ENCODE measurements at regions not wholly inside any gene's neighbourhood (a gene's known extent, or its start where the extent isn't known, plus 50 kb on each side); places are given as distances from the start of the nearest gene placed in this dataset.

- TF ChIP-seq, protein P1, sequence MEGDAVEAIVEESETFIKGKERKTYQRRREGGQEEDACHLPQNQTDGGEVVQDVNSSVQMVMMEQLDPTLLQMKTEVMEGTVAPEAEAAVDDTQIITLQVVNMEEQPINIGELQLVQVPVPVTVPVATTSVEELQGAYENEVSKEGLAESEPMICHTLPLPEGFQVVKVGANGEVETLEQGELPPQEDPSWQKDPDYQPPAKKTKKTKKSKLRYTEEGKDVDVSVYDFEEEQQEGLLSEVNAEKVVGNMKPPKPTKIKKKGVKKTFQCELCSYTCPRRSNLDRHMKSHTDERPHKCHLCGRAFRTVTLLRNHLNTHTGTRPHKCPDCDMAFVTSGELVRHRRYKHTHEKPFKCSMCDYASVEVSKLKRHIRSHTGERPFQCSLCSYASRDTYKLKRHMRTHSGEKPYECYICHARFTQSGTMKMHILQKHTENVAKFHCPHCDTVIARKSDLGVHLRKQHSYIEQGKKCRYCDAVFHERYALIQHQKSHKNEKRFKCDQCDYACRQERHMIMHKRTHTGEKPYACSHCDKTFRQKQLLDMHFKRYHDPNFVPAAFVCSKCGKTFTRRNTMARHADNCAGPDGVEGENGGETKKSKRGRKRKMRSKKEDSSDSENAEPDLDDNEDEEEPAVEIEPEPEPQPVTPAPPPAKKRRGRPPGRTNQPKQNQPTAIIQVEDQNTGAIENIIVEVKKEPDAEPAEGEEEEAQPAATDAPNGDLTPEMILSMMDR (conservative IDR thresholded peaks at IDR 0.05 in 1 of 2, IDR thresholded peaks at IDR 0.05 in 1 of 2; ENCODE audit: low read depth in 1 of 2, low read length in 2 of 2) = no peak
- no peak for TF ChIP-seq EZH2 (IDR thresholded peaks at IDR 0.05; ENCODE audit: low read length, missing control alignments)
Observed at GRCh38 chr4:136336479-136336878, 1195.8 kb downstream of the PCDH18 start.

Data from fibroblast of lung (primary cell).